ENCODE measurements at regions not wholly inside any gene's neighbourhood (a gene's known extent, or its start where the extent isn't known, plus 50 kb on each side); places are given as distances from the start of the nearest gene placed in this dataset.

DNA sequence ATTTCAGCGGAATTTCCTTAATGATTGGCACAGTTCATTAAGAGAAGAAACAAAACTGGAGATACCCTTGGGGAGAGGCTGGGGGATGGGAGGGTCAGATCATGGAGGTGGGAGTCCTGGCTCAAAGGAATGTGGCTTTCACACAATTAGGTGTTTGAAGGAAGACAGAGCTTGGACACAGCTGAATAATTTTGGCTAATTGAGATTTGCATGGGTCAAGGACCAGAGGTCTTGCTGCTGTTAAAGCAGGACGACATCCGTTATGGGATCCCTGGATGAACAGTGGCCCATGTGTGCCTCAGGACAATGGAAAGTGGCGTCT is 160.3 kb downstream of the HS3ST3B1 start:
- Mint-ChIP-seq H3K36me3 (peaks cover 12% of the 10 kb centered on the region), H3K27ac (no peak overlapping the region), H3K9me3 (peaks cover 26% of the 10 kb centered on the region), H3K4me1 (peaks cover 38% of the 10 kb centered on the region), H3K27me3 (ENCODE audit: low read depth) (peaks cover 11% of the 10 kb centered on the region), H3K4me3 (no peak overlapping the region)
- TF ChIP-seq, protein P1, sequence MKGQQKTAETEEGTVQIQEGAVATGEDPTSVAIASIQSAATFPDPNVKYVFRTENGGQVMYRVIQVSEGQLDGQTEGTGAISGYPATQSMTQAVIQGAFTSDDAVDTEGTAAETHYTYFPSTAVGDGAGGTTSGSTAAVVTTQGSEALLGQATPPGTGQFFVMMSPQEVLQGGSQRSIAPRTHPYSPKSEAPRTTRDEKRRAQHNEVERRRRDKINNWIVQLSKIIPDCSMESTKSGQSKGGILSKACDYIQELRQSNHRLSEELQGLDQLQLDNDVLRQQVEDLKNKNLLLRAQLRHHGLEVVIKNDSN (CRISPR knock-in tag; IDR thresholded peaks at IDR 0.05), result no peak
- TF ChIP-seq EMX1 (CRISPR knock-in tag; IDR thresholded peaks at IDR 0.05) (no peak), ELF4 (CRISPR knock-in tag; IDR thresholded peaks at IDR 0.05; ENCODE audit: low read depth) (no peak), ZNF416 (CRISPR knock-in tag; IDR thresholded peaks at IDR 0.05) (no peak), E2F5 (CRISPR knock-in tag; IDR thresholded peaks at IDR 0.05) (no peak), PRRX2 (CRISPR knock-in tag; IDR thresholded peaks at IDR 0.05) (no peak), NFATC4 (CRISPR knock-in tag; IDR thresholded peaks at IDR 0.05) (no peak), ZNF138 (CRISPR knock-in tag; conservative IDR thresholded peaks at IDR 0.05) (no peak), ZNF263 (CRISPR knock-in tag; IDR thresholded peaks at IDR 0.05; ENCODE audit: low read depth) (no peak), GRHL2 (CRISPR knock-in tag; IDR thresholded peaks at IDR 0.05; ENCODE audit: insufficient replicate concordance, severe bottlenecking) (no peak), ZNF671 (CRISPR knock-in tag; IDR thresholded peaks at IDR 0.05) (no peak), TEAD4 (CRISPR knock-in tag; IDR thresholded peaks at IDR 0.05) (no peak)
- TF ChIP-seq, protein P2, sequence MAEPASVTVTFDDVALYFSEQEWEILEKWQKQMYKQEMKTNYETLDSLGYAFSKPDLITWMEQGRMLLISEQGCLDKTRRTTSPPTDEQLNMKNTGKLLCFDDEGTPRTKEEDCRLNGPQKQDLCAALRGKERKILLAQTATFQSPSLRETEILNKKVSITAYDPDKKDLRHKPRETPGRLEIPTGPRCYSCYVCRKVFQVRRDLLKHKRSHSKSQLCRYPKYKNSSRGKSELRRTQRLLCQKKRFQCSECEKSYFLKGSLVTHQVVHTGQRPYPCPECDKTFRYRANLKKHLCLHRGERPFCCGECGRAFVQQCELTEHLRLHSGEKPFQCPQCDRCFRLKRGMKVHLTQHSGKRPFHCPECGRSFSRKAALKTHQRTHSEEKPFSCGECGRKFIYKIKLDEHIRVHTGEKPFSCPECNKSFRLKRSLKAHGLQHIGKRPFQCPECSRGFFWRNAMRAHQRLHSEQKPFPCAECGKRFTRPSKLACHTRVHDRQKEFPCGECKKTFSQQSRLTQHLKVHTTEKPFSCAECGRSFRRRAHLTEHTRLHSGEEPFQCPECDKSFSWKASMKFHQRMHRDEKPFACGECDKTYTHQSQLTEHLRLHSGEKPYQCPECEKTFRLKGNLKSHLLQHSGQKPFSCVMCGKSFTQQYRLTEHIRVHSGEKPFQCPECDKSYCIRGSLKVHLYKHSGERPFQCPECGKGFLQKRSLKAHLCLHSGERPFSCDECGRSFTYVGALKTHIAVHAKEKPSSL (CRISPR knock-in tag; conservative IDR thresholded peaks at IDR 0.05), result no peak
- TF ChIP-seq, protein P3, sequence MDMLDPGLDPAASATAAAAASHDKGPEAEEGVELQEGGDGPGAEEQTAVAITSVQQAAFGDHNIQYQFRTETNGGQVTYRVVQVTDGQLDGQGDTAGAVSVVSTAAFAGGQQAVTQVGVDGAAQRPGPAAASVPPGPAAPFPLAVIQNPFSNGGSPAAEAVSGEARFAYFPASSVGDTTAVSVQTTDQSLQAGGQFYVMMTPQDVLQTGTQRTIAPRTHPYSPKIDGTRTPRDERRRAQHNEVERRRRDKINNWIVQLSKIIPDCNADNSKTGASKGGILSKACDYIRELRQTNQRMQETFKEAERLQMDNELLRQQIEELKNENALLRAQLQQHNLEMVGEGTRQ (CRISPR knock-in tag; IDR thresholded peaks at IDR 0.05), result no peak
- TF ChIP-seq, protein P4, sequence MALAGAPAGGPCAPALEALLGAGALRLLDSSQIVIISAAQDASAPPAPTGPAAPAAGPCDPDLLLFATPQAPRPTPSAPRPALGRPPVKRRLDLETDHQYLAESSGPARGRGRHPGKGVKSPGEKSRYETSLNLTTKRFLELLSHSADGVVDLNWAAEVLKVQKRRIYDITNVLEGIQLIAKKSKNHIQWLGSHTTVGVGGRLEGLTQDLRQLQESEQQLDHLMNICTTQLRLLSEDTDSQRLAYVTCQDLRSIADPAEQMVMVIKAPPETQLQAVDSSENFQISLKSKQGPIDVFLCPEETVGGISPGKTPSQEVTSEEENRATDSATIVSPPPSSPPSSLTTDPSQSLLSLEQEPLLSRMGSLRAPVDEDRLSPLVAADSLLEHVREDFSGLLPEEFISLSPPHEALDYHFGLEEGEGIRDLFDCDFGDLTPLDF (CRISPR knock-in tag; IDR thresholded peaks at IDR 0.05), result no peak
- TF ChIP-seq, protein P5, sequence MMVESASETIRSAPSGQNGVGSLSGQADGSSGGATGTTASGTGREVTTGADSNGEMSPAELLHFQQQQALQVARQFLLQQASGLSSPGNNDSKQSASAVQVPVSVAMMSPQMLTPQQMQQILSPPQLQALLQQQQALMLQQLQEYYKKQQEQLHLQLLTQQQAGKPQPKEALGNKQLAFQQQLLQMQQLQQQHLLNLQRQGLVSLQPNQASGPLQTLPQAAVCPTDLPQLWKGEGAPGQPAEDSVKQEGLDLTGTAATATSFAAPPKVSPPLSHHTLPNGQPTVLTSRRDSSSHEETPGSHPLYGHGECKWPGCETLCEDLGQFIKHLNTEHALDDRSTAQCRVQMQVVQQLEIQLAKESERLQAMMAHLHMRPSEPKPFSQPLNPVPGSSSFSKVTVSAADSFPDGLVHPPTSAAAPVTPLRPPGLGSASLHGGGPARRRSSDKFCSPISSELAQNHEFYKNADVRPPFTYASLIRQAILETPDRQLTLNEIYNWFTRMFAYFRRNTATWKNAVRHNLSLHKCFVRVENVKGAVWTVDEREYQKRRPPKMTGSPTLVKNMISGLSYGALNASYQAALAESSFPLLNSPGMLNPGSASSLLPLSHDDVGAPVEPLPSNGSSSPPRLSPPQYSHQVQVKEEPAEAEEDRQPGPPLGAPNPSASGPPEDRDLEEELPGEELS (CRISPR knock-in tag; IDR thresholded peaks at IDR 0.05), result no peak
- DNase-seq (ENCODE audit: low spot score), result no peak
- no peak for ATAC-seq
- ChIA-PET CTCF (interaction anchor here (0.9 kb wide), 1 partner anchor 227 kb away, joined by 3 read pairs; no protein-coding TSS in a partner anchor), POLR2A (no interaction called here)

- peaks cover 38% of the 10 kb centered on the region for H3K4me1 Mint-ChIP-seq
- no peak for ATAC-seq
- POLR2A ChIA-PET, result no interaction called here
- H3K9me3 Mint-ChIP-seq, result peaks cover 21% of the 10 kb centered on the region
- CTCF ChIA-PET, result interaction anchor here (0.9 kb wide), 1 partner anchor 228 kb away, joined by 3 read pairs; no protein-coding TSS in a partner anchor
- peaks cover 12% of the 10 kb centered on the region for H3K36me3 Mint-ChIP-seq
- H3K27me3 Mint-ChIP-seq (ENCODE audit: low read depth), result peaks cover 11% of the 10 kb centered on the region
- no peak overlapping the region for H3K27ac Mint-ChIP-seq
- H3K4me3 Mint-ChIP-seq, result no peak overlapping the region
- no peak for DNase-seq (ENCODE audit: low spot score)
- TF ChIP-seq, protein P6, sequence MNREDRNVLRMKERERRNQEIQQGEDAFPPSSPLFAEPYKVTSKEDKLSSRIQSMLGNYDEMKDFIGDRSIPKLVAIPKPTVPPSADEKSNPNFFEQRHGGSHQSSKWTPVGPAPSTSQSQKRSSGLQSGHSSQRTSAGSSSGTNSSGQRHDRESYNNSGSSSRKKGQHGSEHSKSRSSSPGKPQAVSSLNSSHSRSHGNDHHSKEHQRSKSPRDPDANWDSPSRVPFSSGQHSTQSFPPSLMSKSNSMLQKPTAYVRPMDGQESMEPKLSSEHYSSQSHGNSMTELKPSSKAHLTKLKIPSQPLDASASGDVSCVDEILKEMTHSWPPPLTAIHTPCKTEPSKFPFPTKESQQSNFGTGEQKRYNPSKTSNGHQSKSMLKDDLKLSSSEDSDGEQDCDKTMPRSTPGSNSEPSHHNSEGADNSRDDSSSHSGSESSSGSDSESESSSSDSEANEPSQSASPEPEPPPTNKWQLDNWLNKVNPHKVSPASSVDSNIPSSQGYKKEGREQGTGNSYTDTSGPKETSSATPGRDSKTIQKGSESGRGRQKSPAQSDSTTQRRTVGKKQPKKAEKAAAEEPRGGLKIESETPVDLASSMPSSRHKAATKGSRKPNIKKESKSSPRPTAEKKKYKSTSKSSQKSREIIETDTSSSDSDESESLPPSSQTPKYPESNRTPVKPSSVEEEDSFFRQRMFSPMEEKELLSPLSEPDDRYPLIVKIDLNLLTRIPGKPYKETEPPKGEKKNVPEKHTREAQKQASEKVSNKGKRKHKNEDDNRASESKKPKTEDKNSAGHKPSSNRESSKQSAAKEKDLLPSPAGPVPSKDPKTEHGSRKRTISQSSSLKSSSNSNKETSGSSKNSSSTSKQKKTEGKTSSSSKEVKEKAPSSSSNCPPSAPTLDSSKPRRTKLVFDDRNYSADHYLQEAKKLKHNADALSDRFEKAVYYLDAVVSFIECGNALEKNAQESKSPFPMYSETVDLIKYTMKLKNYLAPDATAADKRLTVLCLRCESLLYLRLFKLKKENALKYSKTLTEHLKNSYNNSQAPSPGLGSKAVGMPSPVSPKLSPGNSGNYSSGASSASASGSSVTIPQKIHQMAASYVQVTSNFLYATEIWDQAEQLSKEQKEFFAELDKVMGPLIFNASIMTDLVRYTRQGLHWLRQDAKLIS (CRISPR knock-in tag; IDR thresholded peaks at IDR 0.05; ENCODE audit: borderline replicate concordance), result no peak
- TF ChIP-seq PREB (CRISPR knock-in tag; IDR thresholded peaks at IDR 0.05; ENCODE audit: borderline replicate concordance), result no peak
- no peak for TF ChIP-seq TP53 (CRISPR knock-in tag; IDR thresholded peaks at IDR 0.05)
- no peak for TF ChIP-seq ZMAT4 (CRISPR knock-in tag; IDR thresholded peaks at IDR 0.05)
- TF ChIP-seq, protein P4 (CRISPR knock-in tag; IDR thresholded peaks at IDR 0.05), result no peak
Measured at GRCh38 chr17:14460516-14461226, 159.8 kb downstream of the HS3ST3B1 start.

Data from WTC11 (cell line).